ENCODE measurements at regions not wholly inside any gene's neighbourhood (a gene's known extent, or its start where the extent isn't known, plus 50 kb on each side); places are given as distances from the start of the nearest gene placed in this dataset.
A peak's percentile ranks its signal among the peaks of the same experiment; 100 is the strongest.

- FAIRE-seq, result no peak
- DNase-seq (ENCODE audit: low spot score in 2 of 2), result no peak
These were observed 376.8 kb downstream of the SEC16B start for GRCh38 chr1:177593105-177593504.

- FAIRE-seq, result no peak
- DNase-seq (ENCODE audit: low spot score in 2 of 2), result no peak
These were observed 377.2 kb downstream of the SEC16B start for GRCh38 chr1:177592624-177593023.

GRCh38 chr1:177591155-177591554, 378.7 kb downstream of the SEC16B start:
- no peak for DNase-seq (ENCODE audit: low spot score in 2 of 2)
- no peak for FAIRE-seq

- FAIRE-seq (no peak), DNase-seq (ENCODE audit: low spot score in 2 of 2) (no peak)
These were observed 380.7 kb downstream of the SEC16B start for GRCh38 chr1:177589166-177589565.

GRCh38 chr1:177586429-177586828, 383.4 kb downstream of the SEC16B start:
- DNase-seq (ENCODE audit: low spot score in 2 of 2) (no peak), FAIRE-seq (no peak)

GRCh38 chr1:177585302-177586220, 384.3 kb downstream of the SEC16B start:
- DNase-seq (ENCODE audit: low spot score in 2 of 2) (no peak), FAIRE-seq (no peak)

GRCh38 chr1:177573901-177574300, 396.0 kb downstream of the SEC16B start:
- FAIRE-seq (no peak), DNase-seq (ENCODE audit: low spot score in 2 of 2) (no peak)

- no peak for DNase-seq (ENCODE audit: low spot score in 2 of 2)
- FAIRE-seq, result no peak
These were observed 398.3 kb downstream of the SEC16B start for GRCh38 chr1:177571485-177572076.

GRCh38 chr1:177571076-177571475, 398.8 kb downstream of the SEC16B start:
- no peak for DNase-seq (ENCODE audit: low spot score in 2 of 2)
- no peak for FAIRE-seq

- no peak for DNase-seq (ENCODE audit: low spot score in 2 of 2)
- no peak for FAIRE-seq
These were observed 398.7 kb downstream of the BRINP2 start for GRCh38 chr1:177569476-177569875.

- DNase-seq (ENCODE audit: low spot score in 2 of 2) (no peak), FAIRE-seq (no peak)
These were observed 397.9 kb downstream of the BRINP2 start for GRCh38 chr1:177568622-177569021.

- DNase-seq (ENCODE audit: low spot score in 2 of 2), result no peak
These were observed 396.6 kb downstream of the BRINP2 start for GRCh38 chr1:177567393-177567792.

GRCh38 chr1:177566495-177566894, 395.7 kb downstream of the BRINP2 start:
- FAIRE-seq (no peak), DNase-seq (ENCODE audit: low spot score in 2 of 2) (no peak)

More at GRCh38 chr1:177567393-177567792, 396.6 kb downstream of the BRINP2 start:
- FAIRE-seq, result no peak

- no peak for DNase-seq (ENCODE audit: low spot score in 2 of 2)
- no peak for FAIRE-seq
These were observed 390.7 kb downstream of the BRINP2 start for GRCh38 chr1:177561436-177561835.

- no peak for FAIRE-seq
These were observed 387.6 kb downstream of the BRINP2 start for GRCh38 chr1:177558372-177558771.

GRCh38 chr1:177556163-177556562, 385.4 kb downstream of the BRINP2 start:
- FAIRE-seq, result no peak

More at GRCh38 chr1:177558372-177558771, 387.6 kb downstream of the BRINP2 start:
- no peak for DNase-seq (ENCODE audit: low spot score in 2 of 2)

GRCh38 chr1:177547200-177547599, 376.4 kb downstream of the BRINP2 start:
- DNase-seq (ENCODE audit: low spot score in 2 of 2) (no peak), FAIRE-seq (peak; percentile 80)

More at GRCh38 chr1:177556163-177556562, 385.4 kb downstream of the BRINP2 start:
- DNase-seq (ENCODE audit: low spot score in 2 of 2), result no peak

GRCh38 chr1:177546346-177546745, 375.6 kb downstream of the BRINP2 start:
- DNase-seq (ENCODE audit: low spot score in 2 of 2) (no peak), FAIRE-seq (no peak)

- FAIRE-seq (no peak), DNase-seq (ENCODE audit: low spot score in 2 of 2) (no peak)
These were observed 355.4 kb downstream of the BRINP2 start for GRCh38 chr1:177526201-177526600.

- DNase-seq (ENCODE audit: low spot score in 2 of 2) (no peak), FAIRE-seq (no peak)
These were observed 354.4 kb downstream of the BRINP2 start for GRCh38 chr1:177525176-177525575.

GRCh38 chr1:177517546-177517945, 346.8 kb downstream of the BRINP2 start:
- FAIRE-seq (no peak), DNase-seq (ENCODE audit: low spot score in 2 of 2) (no peak)

- no peak for DNase-seq (ENCODE audit: low spot score in 2 of 2)
- FAIRE-seq, result no peak
These were observed 343.4 kb downstream of the BRINP2 start for GRCh38 chr1:177514207-177514606.
